AG09309 (cell line): ENCODE measurements at regions not wholly inside any gene's neighbourhood (a gene's known extent, or its start where the extent isn't known, plus 50 kb on each side); places are given as distances from the start of the nearest gene placed in this dataset.

Experiments
- DNase-seq: peaks from one replicate; pipeline ENCODE4 v3.0.0-alpha.2; 2010; ENCODE audit warnings: low read depth
- H3K4me3 ChIP-seq: 2 replicates; pipeline ENCODE4 v1.5.1; 2011; ENCODE audit warnings: mild to moderate bottlenecking, low read depth, low read length, moderate library complexity; ENCODE audit not compliant: control insufficient read depth
- CTCF ChIP-seq: IDR thresholded peaks from 2 replicates; pipeline ENCODE4 v1.5.1; 2011; ENCODE audit warnings: mild to moderate bottlenecking, low read depth, low read length, inconsistent platforms; ENCODE audit not compliant: insufficient read depth, control insufficient read depth; ENCODE audit errors: missing control alignments

DNA sequence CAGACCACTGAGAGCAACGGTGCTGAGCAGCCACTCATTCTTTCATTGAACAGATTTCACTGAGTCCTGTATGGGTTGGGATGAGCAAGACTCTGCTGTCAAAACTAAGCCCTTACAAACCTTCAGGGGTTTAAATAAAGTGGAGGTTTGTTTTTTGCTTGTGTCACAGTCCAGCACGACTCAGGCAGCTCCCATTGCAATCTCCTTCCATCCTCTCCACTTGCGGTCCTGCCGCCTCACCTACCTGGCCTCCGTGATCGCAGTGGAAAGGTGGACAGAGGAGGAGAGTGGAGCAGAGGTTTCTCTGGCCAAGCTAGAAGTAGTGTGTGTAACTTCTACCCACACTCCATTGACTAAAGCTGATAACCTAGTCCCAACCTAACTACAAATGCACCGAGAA lies 332.2 kb downstream of the ZNF516 start:
- no peak for TF ChIP-seq CTCF
- DNase-seq, result no peak
- no peak overlapping the region for H3K4me3 ChIP-seq

GRCh38 chr18:76161983-76162382 lies 333.1 kb downstream of the ZNF516 start:
- no peak overlapping the region for H3K4me3 ChIP-seq
- DNase-seq, result no peak
- TF ChIP-seq CTCF, result no peak

DNA sequence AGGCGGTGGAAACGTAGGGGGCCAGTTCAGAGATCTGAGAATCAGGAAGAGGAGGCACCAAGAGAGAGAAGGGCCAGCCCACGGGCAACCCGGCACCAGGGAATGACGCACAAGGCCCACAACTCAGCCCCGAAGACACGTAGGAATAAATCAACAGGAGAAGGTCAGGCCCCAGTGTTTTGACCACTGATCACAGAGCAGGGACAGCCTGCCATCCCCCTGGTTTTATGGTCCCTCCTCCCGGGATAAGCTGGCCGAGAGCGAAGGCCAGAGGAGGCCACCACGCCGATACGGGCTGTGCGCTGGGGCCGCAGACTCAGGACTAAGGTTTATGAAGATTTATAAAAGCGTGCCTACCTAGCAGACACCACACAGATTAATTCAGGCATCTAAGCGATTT lies 341.4 kb downstream of the ZNF516 start:
- no peak for TF ChIP-seq CTCF
- no peak for DNase-seq
- H3K4me3 ChIP-seq, result no peak overlapping the region

DNA sequence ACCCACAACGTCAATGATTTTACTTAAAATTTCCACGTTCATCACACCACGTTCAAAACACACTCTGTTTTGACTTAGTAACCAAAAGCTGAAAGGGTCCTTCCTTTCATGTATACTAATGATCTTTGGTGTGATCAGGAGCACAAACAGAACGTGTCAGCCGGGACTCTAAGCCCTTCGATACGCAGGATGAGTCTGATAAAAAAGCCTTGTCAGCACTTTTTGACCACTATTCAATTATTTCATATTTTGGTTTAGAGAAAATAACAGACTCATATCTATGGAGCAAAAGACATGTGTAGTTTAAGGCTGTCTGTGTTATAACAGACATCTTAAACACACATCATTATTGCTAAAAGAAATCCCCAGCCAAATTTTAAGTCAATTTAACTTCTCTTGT lies 345.3 kb downstream of the ZNF516 start:
- no peak overlapping the region for H3K4me3 ChIP-seq
- DNase-seq, result no peak
- TF ChIP-seq CTCF, result no peak

GRCh38 chr18:76149284-76149683 lies 345.8 kb downstream of the ZNF516 start:
- H3K4me3 ChIP-seq, result no peak overlapping the region
- DNase-seq, result no peak
- TF ChIP-seq CTCF, result no peak

DNA sequence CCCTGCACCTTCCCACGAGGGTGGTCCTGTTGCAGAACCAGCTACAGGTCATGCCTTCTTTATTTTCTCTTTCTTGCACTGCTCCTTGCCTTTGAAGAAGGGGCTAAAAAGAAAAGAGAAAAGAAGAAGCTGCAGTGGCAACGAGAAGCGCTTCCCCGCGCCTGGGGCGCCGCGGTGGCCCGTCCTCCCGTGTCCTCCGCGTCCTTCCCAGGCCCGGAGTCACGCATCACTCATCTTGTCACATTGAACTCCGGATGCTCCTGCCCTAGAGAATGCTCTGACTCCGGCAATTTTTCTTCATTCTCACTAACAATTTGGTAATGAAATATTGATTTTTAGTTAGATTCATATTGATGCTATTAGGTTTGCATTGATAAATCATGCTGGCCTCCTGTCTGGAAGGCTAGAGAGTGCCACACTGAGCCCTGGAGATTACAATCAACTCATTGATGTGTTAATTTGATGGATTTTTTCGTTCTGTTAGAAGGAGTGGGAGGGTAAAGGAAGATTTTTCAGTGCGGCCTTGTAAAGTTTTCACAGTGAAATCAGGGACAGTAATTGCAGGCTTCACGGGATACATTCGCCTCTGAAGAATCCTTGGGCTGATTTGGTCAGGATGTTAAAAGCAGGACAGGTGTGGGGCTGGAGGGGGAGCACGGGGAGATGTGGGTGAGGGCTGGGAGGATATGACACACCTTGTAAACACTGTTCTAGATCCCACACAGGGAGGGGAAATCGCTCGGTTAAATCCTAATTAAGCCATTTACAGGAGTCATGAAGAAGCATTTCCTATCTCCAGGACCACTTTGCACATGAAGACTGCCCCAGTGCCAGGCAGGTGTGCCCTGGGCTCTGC lies 349.3 kb downstream of the ZNF516 start:
- no peak for DNase-seq
- TF ChIP-seq CTCF, result no peak
- H3K4me3 ChIP-seq, result no peak overlapping the region
